ENCODE measurements at regions not wholly inside any gene's neighbourhood (a gene's known extent, or its start where the extent isn't known, plus 50 kb on each side); places are given as distances from the start of the nearest gene placed in this dataset.

- WGBS, 2 donors: 76% methylated on average over 18 to 21 of the region's 24 CpGs
- DNase-seq: no peak
- intact Hi-C loops (cut with DNase I): no loop called here
Observed at GRCh38 chr10:71069909-71070666, 142.3 kb upstream of the UNC5B start.

GRCh38 chr10:71070741-71071140 is 141.6 kb upstream of the UNC5B start:
- Histone ChIP-seq H3K4me3 (no peak overlapping the region), H3K27me3 (no peaks in the 10 kb centered on the region), H3K4me1 (no peaks in the 10 kb centered on the region), H3K36me3 (replicated peaks in 1 of 2; ENCODE audit: insufficient read depth in 1 of 2, low read depth in 2 of 2) (no peaks in the 10 kb centered on the region), H3K9me3 (no peaks in the 10 kb centered on the region), H3K27ac (no peak overlapping the region)
- intact Hi-C loops (cut with DNase I): no loop called here
- ATAC-seq: no peak
- whole genome bisulfite sequencing, 2 donors: 60 to 71% methylated on average over 1 to 2 of the region's 2 CpGs
- DNase-seq: no peak
- TF ChIP-seq CTCF (IDR thresholded peaks at IDR 0.05) (no peak), POLR2A (IDR thresholded peaks at IDR 0.05) (no peak)

More at GRCh38 chr10:71069909-71070666, 142.3 kb upstream of the UNC5B start:
- Histone ChIP-seq H3K9me3 (no peaks in the 10 kb centered on the region), H3K27ac (no peak overlapping the region), H3K27me3 (no peaks in the 10 kb centered on the region), H3K4me3 (no peak overlapping the region), H3K4me1 (no peaks in the 10 kb centered on the region), H3K36me3 (replicated peaks in 1 of 2; ENCODE audit: insufficient read depth in 1 of 2, low read depth in 2 of 2) (no peaks in the 10 kb centered on the region)
- no peak for TF ChIP-seq CTCF (IDR thresholded peaks at IDR 0.05)
- ATAC-seq: no peak

- intact Hi-C loops (cut with DNase I): no loop called here
- TF ChIP-seq CTCF (IDR thresholded peaks at IDR 0.05) (no peak), POLR2A (IDR thresholded peaks at IDR 0.05) (no peak)
- DNase-seq (no peak), ATAC-seq (no peak)
- 72 to 81% methylated on average over 11 of the region's 11 CpGs for WGBS, 2 donors
- Histone ChIP-seq H3K27ac (no peak overlapping the region), H3K36me3 (replicated peaks in 1 of 2; ENCODE audit: insufficient read depth in 1 of 2, low read depth in 2 of 2) (no peaks in the 10 kb centered on the region), H3K4me3 (no peak overlapping the region), H3K4me1 (no peaks in the 10 kb centered on the region), H3K9me3 (no peaks in the 10 kb centered on the region), H3K27me3 (no peaks in the 10 kb centered on the region)
Observed at GRCh38 chr10:71072131-71072822, 140.1 kb upstream of the UNC5B start.

- no peaks in the 10 kb centered on the region for H3K27me3 ChIP-seq
- WGBS, 2 donors: 81% methylated on average over 5 of the region's 5 CpGs; no CpG with 5 or more reads in 1 of the 2 donors
- H3K27ac ChIP-seq: no peak overlapping the region
- DNase-seq (no peak), ATAC-seq (no peak)
- no peaks in the 10 kb centered on the region for H3K4me1 ChIP-seq
- no peaks in the 10 kb centered on the region for H3K36me3 ChIP-seq (replicated peaks in 1 of 2; ENCODE audit: insufficient read depth in 1 of 2, low read depth in 2 of 2)
- TF ChIP-seq CTCF (IDR thresholded peaks at IDR 0.05) (no peak), POLR2A (IDR thresholded peaks at IDR 0.05) (no peak)
- no peaks in the 10 kb centered on the region for H3K9me3 ChIP-seq
- intact Hi-C loops (cut with DNase I): no loop called here
- H3K4me3 ChIP-seq: no peak overlapping the region
Observed at GRCh38 chr10:71072823-71073210, 139.6 kb upstream of the UNC5B start.
